ENCODE measurements at regions not wholly inside any gene's neighbourhood (a gene's known extent, or its start where the extent isn't known, plus 50 kb on each side); places are given as distances from the start of the nearest gene placed in this dataset.

DNA sequence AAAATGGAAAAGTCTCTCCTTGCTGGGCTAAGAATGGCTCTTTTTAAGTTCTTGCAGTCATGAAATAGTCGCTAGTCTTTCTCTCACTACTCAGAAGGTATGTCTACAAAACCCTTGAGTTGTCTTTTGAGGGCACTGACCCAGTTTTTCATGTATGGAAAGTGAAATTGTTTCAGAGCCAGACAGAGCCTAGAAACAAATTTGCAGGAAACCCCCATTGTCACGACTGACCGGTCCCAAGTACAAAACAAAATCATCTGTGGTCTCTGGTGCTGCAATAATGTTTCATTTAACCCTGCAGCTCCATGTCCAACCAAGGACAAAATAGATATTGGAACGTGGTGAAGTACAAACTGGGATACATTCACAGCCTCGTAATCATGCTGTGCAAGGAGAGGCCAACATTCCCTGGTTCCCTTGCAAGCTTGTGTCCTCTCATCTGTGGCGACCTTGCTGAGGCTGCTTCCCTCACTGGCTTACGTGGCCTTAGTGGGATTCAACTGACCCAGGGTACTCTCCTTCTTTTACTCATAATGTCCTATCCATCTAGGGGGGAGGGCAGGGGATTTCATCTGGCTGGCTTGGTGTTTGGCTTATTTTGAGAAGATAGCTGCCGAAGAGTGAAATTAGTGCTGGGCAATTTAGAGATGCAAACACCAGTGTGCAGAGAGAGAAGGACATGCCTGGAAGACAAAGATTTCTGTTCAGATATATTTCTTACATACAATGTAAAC lies 172.5 kb downstream of the IPMK start:
- TF ChIP-seq EZH2 (IDR thresholded peaks at IDR 0.05; ENCODE audit: borderline replicate concordance, low read depth, low read length, poor library complexity, severe bottlenecking): no peak
- TF ChIP-seq, protein P1, sequence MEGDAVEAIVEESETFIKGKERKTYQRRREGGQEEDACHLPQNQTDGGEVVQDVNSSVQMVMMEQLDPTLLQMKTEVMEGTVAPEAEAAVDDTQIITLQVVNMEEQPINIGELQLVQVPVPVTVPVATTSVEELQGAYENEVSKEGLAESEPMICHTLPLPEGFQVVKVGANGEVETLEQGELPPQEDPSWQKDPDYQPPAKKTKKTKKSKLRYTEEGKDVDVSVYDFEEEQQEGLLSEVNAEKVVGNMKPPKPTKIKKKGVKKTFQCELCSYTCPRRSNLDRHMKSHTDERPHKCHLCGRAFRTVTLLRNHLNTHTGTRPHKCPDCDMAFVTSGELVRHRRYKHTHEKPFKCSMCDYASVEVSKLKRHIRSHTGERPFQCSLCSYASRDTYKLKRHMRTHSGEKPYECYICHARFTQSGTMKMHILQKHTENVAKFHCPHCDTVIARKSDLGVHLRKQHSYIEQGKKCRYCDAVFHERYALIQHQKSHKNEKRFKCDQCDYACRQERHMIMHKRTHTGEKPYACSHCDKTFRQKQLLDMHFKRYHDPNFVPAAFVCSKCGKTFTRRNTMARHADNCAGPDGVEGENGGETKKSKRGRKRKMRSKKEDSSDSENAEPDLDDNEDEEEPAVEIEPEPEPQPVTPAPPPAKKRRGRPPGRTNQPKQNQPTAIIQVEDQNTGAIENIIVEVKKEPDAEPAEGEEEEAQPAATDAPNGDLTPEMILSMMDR (conservative IDR thresholded peaks at IDR 0.05; ENCODE audit: low read depth, low read length): no peak
